DMS153 treated with DMSO at 0.1 percent for 48 hours (cell line): ENCODE measurements at regions not wholly inside any gene's neighbourhood (a gene's known extent, or its start where the extent isn't known, plus 50 kb on each side); places are given as distances from the start of the nearest gene placed in this dataset.

Experiments used
- DNase-seq: peaks from one replicate; lab custom pipeline; 2025; ENCODE audit not compliant: unreplicated experiment; lab: John Stamatoyannopoulos, UW

GRCh38 chr5:40390281-40391149 lies 289.2 kb upstream of the PTGER4 start:
- no peak for DNase-seq

GRCh38 chr5:40389591-40389990 lies 290.1 kb upstream of the PTGER4 start:
- no peak for DNase-seq

GRCh38 chr5:40386289-40386688 lies 293.4 kb upstream of the PTGER4 start:
- no peak for DNase-seq

- no peak for DNase-seq
These were observed 294.2 kb upstream of the PTGER4 start for GRCh38 chr5:40385544-40385943.

GRCh38 chr5:40384782-40385390 lies 294.8 kb upstream of the PTGER4 start:
- no peak for DNase-seq

GRCh38 chr5:40383749-40384651 lies 295.7 kb upstream of the PTGER4 start:
- DNase-seq = no peak

GRCh38 chr5:40381676-40382363 lies 297.9 kb upstream of the PTGER4 start:
- DNase-seq = no peak

GRCh38 chr5:40381016-40381415 lies 298.7 kb upstream of the PTGER4 start:
- DNase-seq = no peak

GRCh38 chr5:40378396-40379177 lies 301.1 kb upstream of the PTGER4 start:
- DNase-seq = no peak

GRCh38 chr5:40376566-40376965 lies 303.1 kb upstream of the PTGER4 start:
- no peak for DNase-seq

- no peak for DNase-seq
These were observed 304.9 kb upstream of the PTGER4 start for GRCh38 chr5:40374853-40375252.

GRCh38 chr5:40368200-40368599 lies 311.5 kb upstream of the PTGER4 start:
- DNase-seq = no peak

GRCh38 chr5:40367255-40367654 lies 312.5 kb upstream of the PTGER4 start:
- no peak for DNase-seq

GRCh38 chr5:40365342-40366330 lies 314.1 kb upstream of the PTGER4 start:
- DNase-seq = no peak

- no peak for DNase-seq
These were observed 315.3 kb upstream of the PTGER4 start for GRCh38 chr5:40364441-40364840.

- DNase-seq = no peak
These were observed 318.3 kb upstream of the PTGER4 start for GRCh38 chr5:40361378-40361777.

GRCh38 chr5:40360685-40361084 lies 319.0 kb upstream of the PTGER4 start:
- no peak for DNase-seq

- DNase-seq = no peak
These were observed 319.9 kb upstream of the PTGER4 start for GRCh38 chr5:40359832-40360231.

- no peak for DNase-seq
These were observed 320.6 kb upstream of the PTGER4 start for GRCh38 chr5:40359093-40359492.
